HepG2 (cell line): ENCODE measurements at regions not wholly inside any gene's neighbourhood (a gene's known extent, or its start where the extent isn't known, plus 50 kb on each side); places are given as distances from the start of the nearest gene placed in this dataset.

Experiments
- ATAC-seq: fragments of 200-7000 bp; cut with Tn5 transposase; 3 replicates; pipeline ENCODE4 v1.9.1; 2020; ENCODE audit warnings: mild to moderate bottlenecking, moderate library complexity
- BruUV-seq: library from RNA; stranded (reverse); fragments of 400-500 nt; replicated peaks from 2 replicates; lab custom pipeline; 2021; lab: Mats Ljungman, UMichigan
- CTCF ChIA-PET: fragments of 300-600 bp; formaldehyde crosslinking; extraction: SDS; loops from one replicate; lab custom pipeline; 2021; ENCODE audit warnings: low total read pairs, inconsistent platforms, low intra/inter-chr PET ratio; lab: Yijun Ruan, JAX
- POLR2A ChIA-PET: fragments of 350-600 bp; sonication (Branson Sonifier 250); formaldehyde crosslinking; loops from one replicate; lab custom pipeline; 2020; ENCODE audit warnings: antibody characterized with exemption, inconsistent platforms; lab: Yijun Ruan, JAX
- DNase-seq: peaks from one replicate; pipeline ENCODE4 v3.0.0-alpha.2; 2015; ENCODE audit warnings: low spot score
- FAIRE-seq: peaks from 3 replicates; lab custom pipeline; 2011; peaks lifted over from hg19 to GRCh38; lab: Jason Lieb, UNC
- H2AFZ ChIP-seq: one replicate; pipeline ENCODE4 v1.6.1; 2011; ENCODE audit warnings: low read length, inconsistent platforms
- H3K27ac ChIP-seq: fragments of 300-600 bp; 3 replicates; pipeline ENCODE4 v1.8.0; 2011; ENCODE audit warnings: mixed run types, mild to moderate bottlenecking, mixed read lengths, low read length, inconsistent platforms; ENCODE audit not compliant: insufficient read depth; ENCODE audit errors: extremely low read length
- H3K27me3 ChIP-seq, 2 experiments: fragments of 200-600 bp in 1 of 2; 2 replicates in 1 of 2; 3 replicates in 1 of 2; pipeline versions ENCODE4 v1.6.0 to v1.8.0; 2011; ENCODE audit warnings: low read length in 2 of 2, mild to moderate bottlenecking in 2 of 2, moderate library complexity in 2 of 2, inconsistent platforms in 1 of 2; ENCODE audit not compliant: insufficient read depth in 2 of 2, control insufficient read depth in 1 of 2
- H3K36me3 ChIP-seq, 2 experiments: fragments of 200-600 bp in 1 of 2; replicated peaks in 1 of 2; 2 replicates in 1 of 2; 3 replicates in 1 of 2; pipeline versions ENCODE4 v1.5.1 to v1.8.0; 2011; ENCODE audit warnings: low read length in 2 of 2, inconsistent platforms in 1 of 2; ENCODE audit not compliant: insufficient read depth in 2 of 2, control insufficient read depth in 1 of 2
- H3K4me1 ChIP-seq: 2 replicates; pipeline ENCODE4 v1.5.1; 2012; ENCODE audit warnings: low read length, inconsistent platforms; ENCODE audit not compliant: insufficient read depth
- H3K4me2 ChIP-seq: 2 replicates; pipeline ENCODE4 v1.6.0; 2011; ENCODE audit warnings: low read depth, low read length, inconsistent platforms
- H3K4me3 ChIP-seq, 3 experiments: fragments of 200-600 bp in 1 of 3; sonication (generic), shearing (Covaris generic) in 1 of 3; replicated peaks in 1 of 3; 2 replicates each; pipeline ENCODE4 v1.5.1; 2011 to 2016; ENCODE audit warnings: low read length in 3 of 3, inconsistent platforms in 2 of 3, low read depth in 2 of 3, mild to moderate bottlenecking in 2 of 3, control low read depth in 1 of 3, mixed read lengths in 1 of 3; ENCODE audit not compliant: insufficient read depth in 1 of 3
- H3K79me2 ChIP-seq: one replicate; pipeline ENCODE4 v1.6.1; 2011; ENCODE audit warnings: low read length, inconsistent platforms; ENCODE audit not compliant: insufficient read depth
- H3K9ac ChIP-seq: 2 replicates; pipeline ENCODE4 v1.6.0; 2011; ENCODE audit warnings: mild to moderate bottlenecking, low read depth, low read length, inconsistent platforms; ENCODE audit not compliant: insufficient read depth
- H3K9me3 ChIP-seq: 2 replicates; pipeline ENCODE4 v1.5.1; 2012; ENCODE audit warnings: mild to moderate bottlenecking, low read length
- H4K20me1 ChIP-seq: 2 replicates; pipeline ENCODE4 v1.6.0; 2011; ENCODE audit warnings: inconsistent platforms, mild to moderate bottlenecking, low read length, moderate library complexity; ENCODE audit not compliant: insufficient read depth
- CHD4 ChIP-seq: fragments of 200-600 bp; sonication (generic); IDR thresholded peaks from 2 replicates; pipeline ENCODE4 v1.7.0; 2017; ENCODE audit warnings: mild to moderate bottlenecking, low read length, borderline replicate concordance
- HOXA9 ChIP-seq: sonication (generic); formaldehyde crosslinking; IDR thresholded peaks from 2 replicates; pipeline ENCODE4 v1.8.1; 2022; ENCODE audit warnings: missing genetic modification reagents, mild to moderate bottlenecking, moderate library complexity, borderline replicate concordance
- NAIF1 ChIP-seq: sonication (generic); formaldehyde crosslinking; IDR thresholded peaks from 2 replicates; pipeline ENCODE4 v1.5.0; 2020; ENCODE audit warnings: mild to moderate bottlenecking, missing genetic modification reagents, borderline replicate concordance
- SRY ChIP-seq: sonication (generic); formaldehyde crosslinking; IDR thresholded peaks from 2 replicates; pipeline ENCODE4 v1.8.0; 2022; ENCODE audit warnings: mild to moderate bottlenecking, missing genetic modification reagents
- TAF15 ChIP-seq: fragments of 200-400 bp; formaldehyde crosslinking; IDR thresholded peaks from one replicate; pipeline ENCODE4 v1.6.1; 2018; ENCODE audit warnings: mild to moderate bottlenecking, low read depth, low read length; ENCODE audit not compliant: poor library complexity, severe bottlenecking
- U2AF1 ChIP-seq: fragments of 200-400 bp; formaldehyde crosslinking; optimal IDR thresholded peaks from 2 replicates; pipeline ENCODE3; 2017; ENCODE audit warnings: mild to moderate bottlenecking, low read depth, low read length
- U2AF2 ChIP-seq: fragments of 200-400 bp; formaldehyde crosslinking; IDR thresholded peaks from 2 replicates; pipeline ENCODE4 v1.6.1; 2017; ENCODE audit warnings: low read depth, mild to moderate bottlenecking, low read length
- ZNF12 ChIP-seq: sonication (generic); formaldehyde crosslinking; IDR thresholded peaks from 2 replicates; pipeline ENCODE4 v1.5.0; 2020; ENCODE audit warnings: missing genetic modification reagents
- ZNF296 ChIP-seq: sonication (generic); formaldehyde crosslinking; conservative IDR thresholded peaks from 2 replicates; pipeline ENCODE4 v1.5.0; 2020; ENCODE audit warnings: mild to moderate bottlenecking, missing genetic modification reagents
- ZNF335 ChIP-seq: sonication (generic); formaldehyde crosslinking; IDR thresholded peaks from 2 replicates; pipeline ENCODE4 v1.4.0; 2020; ENCODE audit warnings: missing genetic modification reagents
- ZNF33B ChIP-seq: sonication (generic); formaldehyde crosslinking; IDR thresholded peaks from 2 replicates; pipeline ENCODE4 v1.5.1; 2020; ENCODE audit warnings: mild to moderate bottlenecking, missing genetic modification reagents
- ZNF547 ChIP-seq: sonication (generic); formaldehyde crosslinking; IDR thresholded peaks from 2 replicates; pipeline ENCODE4 v1.5.1; 2020; ENCODE audit warnings: mild to moderate bottlenecking, missing genetic modification reagents
- ZNF550 ChIP-seq: sonication (generic); formaldehyde crosslinking; IDR thresholded peaks from 2 replicates; pipeline ENCODE4 v1.4.0; 2020; ENCODE audit warnings: mild to moderate bottlenecking, missing genetic modification reagents, borderline replicate concordance
- ZNF556 ChIP-seq: sonication (generic); formaldehyde crosslinking; IDR thresholded peaks from 2 replicates; pipeline ENCODE4 v1.4.0; 2020; ENCODE audit warnings: mild to moderate bottlenecking, missing genetic modification reagents, borderline replicate concordance
- ZNF790 ChIP-seq: sonication (generic); formaldehyde crosslinking; IDR thresholded peaks from 2 replicates; pipeline ENCODE4 v1.8.0; 2022; ENCODE audit warnings: missing genetic modification reagents, mild to moderate bottlenecking, borderline replicate concordance
- WGBS: methylation state at CpG from one replicate; pipeline ENCODE4 v1.1.6; 2017; ENCODE audit warnings: low lambda C conversion rate; 5-methylcytosine and 5-hydroxymethylcytosine counted together
- in situ Hi-C: cut with HindIII; loops from 2 replicates; pipeline ENCODE4 v1.10.0; 2017; ENCODE audit warnings: low pct_unique_long_range_greater_than_20kb; ENCODE audit not compliant: extremely low pct_ligation_motif_present
- intact Hi-C: fragments of 100-400 bp; cut with micrococcal nuclease; formaldehyde crosslinking; loops from one replicate; pipeline ENCODE4 v1.10.0; 2022; ENCODE audit not compliant: unreplicated experiment
- TF ChIP-seq, protein P1 (sequence below): sonication (generic); formaldehyde crosslinking; IDR thresholded peaks from 2 replicates; pipeline ENCODE4 v1.8.1; 2023; ENCODE audit warnings: mild to moderate bottlenecking, missing genetic modification reagents, borderline replicate concordance
- TF ChIP-seq, protein P2 (sequence below): sonication (generic); formaldehyde crosslinking; IDR thresholded peaks from 2 replicates; pipeline ENCODE4 v1.5.0; 2020; ENCODE audit warnings: missing genetic modification reagents
- TF ChIP-seq, protein P3 (sequence below): sonication (generic); formaldehyde crosslinking; IDR thresholded peaks from 2 replicates; pipeline ENCODE4 v1.5.0; 2020; ENCODE audit warnings: missing genetic modification reagents

DNA sequence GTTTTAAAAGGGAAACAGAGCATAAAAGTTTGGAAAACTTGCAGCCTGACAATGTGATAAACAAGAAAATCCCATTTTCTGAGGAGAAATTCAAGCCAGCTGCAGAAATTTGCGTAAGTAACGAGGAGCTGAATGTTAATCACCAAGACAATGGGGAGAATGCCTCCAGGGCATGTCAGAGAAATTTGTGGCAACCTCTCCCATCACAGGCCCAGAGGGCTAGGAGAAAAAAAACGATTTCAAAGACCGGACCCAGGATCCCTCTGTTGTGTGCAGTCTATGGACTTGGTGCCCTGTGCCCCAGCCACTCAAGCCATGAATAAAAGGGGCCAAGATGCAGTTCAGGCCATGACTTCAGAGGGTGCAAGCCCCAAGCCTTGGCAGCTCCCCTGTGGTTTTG lies 355.4 kb upstream of the NDST3 start:
- no peak for TF ChIP-seq ZNF547 (CRISPR knock-in tag)
- TF ChIP-seq ZNF556 (CRISPR knock-in tag) = no peak
- TF ChIP-seq ZNF12 (CRISPR knock-in tag) = no peak
- no peak for TF ChIP-seq U2AF2
- TF ChIP-seq, protein P1, sequence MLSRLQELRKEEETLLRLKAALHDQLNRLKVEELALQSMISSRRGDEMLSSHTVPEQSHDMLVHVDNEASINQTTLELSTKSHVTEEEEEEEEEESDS (CRISPR knock-in tag) = no peak
- H3K4me3 ChIP-seq = no peak overlapping the region
- H3K36me3 ChIP-seq = no peaks in the 10 kb centered on the region
- H2AFZ ChIP-seq = no peak overlapping the region
- H3K27me3 ChIP-seq = no peaks in the 10 kb centered on the region
- no TSS peak for BruUV-seq
- H3K4me1 ChIP-seq = no peaks in the 10 kb centered on the region
- H4K20me1 ChIP-seq = no peaks in the 10 kb centered on the region
- CTCF ChIA-PET = no interaction called here
- H3K9ac ChIP-seq = no peak overlapping the region
- in situ Hi-C loops = no loop called here
- no peak overlapping the region for H3K4me2 ChIP-seq
- POLR2A ChIA-PET = no interaction called here
- no peaks in the 10 kb centered on the region; the same call in 1 of the 2 replicates for H3K9me3 ChIP-seq
- no peak for ATAC-seq
- intact Hi-C loops = no loop called here
- no peak for FAIRE-seq
- 3% methylated on average over 4 of the region's 4 CpGs for WGBS
- H3K27ac ChIP-seq = no peak overlapping the region
- H3K79me2 ChIP-seq = no peaks in the 10 kb centered on the region
- no peak for DNase-seq

DNA sequence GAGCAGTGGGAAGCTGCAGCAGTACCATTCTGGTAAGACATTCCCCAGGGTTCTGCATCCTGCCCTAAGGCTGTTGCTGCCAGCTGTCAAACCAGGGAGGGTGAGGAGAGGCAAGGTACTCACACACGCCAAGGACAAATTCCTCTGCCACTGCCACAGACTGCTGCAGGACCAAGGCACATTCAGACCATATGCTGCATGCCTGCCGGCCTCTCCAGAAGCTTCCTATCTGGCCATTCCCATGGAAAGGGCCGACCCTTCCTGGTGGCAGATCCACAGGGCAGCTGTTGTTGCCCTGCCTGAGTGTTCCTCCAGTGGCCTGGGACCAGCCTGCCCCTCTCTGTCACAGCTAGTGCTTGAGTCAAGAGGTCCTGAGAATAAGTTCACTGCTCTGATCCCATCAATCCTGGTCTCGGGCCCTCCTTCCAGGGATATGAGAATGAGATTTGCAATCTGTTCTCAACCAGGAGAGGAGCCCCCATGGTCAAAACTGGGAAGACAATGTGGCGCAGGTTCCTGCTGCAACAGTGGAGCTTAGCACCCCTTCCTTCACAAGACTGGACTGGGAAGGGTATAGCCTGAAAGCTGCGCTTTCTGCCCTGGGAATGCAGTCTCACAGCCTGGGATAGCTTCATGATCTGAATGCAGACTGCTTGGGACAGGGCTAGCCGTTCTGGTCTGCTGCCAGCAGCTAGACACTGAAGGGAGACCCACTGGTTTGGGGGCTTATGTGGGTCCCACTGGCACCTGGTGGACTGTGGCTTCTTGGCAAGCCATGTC lies 342.5 kb upstream of the NDST3 start:
- Histone ChIP-seq H2AFZ (no peak overlapping the region), H3K4me3 (no peak overlapping the region), H3K9ac (no peak overlapping the region), H3K4me1 (no peaks in the 10 kb centered on the region), H3K9me3 (no peaks in the 10 kb centered on the region), H3K27me3 (no peaks in the 10 kb centered on the region), H3K36me3 (no peaks in the 10 kb centered on the region), H4K20me1 (no peaks in the 10 kb centered on the region), H3K4me2 (no peak overlapping the region), H3K27ac (no peak overlapping the region), H3K79me2 (no peaks in the 10 kb centered on the region)
- no peak for ATAC-seq
- intact Hi-C loops = no loop called here
- WGBS = no CpG with 5 or more reads among the region's 7 CpGs
- ChIA-PET POLR2A (no interaction called here), CTCF (no interaction called here)
- no peak for DNase-seq
- no TSS peak for BruUV-seq
- in situ Hi-C loops = no loop called here
- no peak for FAIRE-seq
- TF ChIP-seq, protein P2, sequence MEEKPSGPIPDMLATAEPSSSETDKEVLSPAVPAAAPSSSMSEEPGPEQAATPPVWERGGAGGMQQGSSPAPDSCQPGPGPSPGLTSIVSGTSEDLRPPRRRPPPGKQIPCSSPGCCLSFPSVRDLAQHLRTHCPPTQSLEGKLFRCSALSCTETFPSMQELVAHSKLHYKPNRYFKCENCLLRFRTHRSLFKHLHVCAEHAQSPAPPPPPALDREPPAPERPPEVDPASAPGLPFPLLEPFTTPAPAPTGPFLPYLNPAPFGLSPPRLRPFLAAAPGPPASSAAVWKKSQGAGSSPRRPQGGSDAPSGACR (CRISPR knock-in tag) = no peak
- TF ChIP-seq U2AF1 (no peak), HOXA9 (CRISPR knock-in tag) (no peak), NAIF1 (CRISPR knock-in tag) (no peak), ZNF296 (no peak), ZNF33B (no peak), ZNF335 (CRISPR knock-in tag) (no peak), TAF15 (no peak), CHD4 (no peak), ZNF790 (no peak), SRY (CRISPR knock-in tag) (no peak), ZNF550 (CRISPR knock-in tag) (no peak)
- TF ChIP-seq, protein P3, sequence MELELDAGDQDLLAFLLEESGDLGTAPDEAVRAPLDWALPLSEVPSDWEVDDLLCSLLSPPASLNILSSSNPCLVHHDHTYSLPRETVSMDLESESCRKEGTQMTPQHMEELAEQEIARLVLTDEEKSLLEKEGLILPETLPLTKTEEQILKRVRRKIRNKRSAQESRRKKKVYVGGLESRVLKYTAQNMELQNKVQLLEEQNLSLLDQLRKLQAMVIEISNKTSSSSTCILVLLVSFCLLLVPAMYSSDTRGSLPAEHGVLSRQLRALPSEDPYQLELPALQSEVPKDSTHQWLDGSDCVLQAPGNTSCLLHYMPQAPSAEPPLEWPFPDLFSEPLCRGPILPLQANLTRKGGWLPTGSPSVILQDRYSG = no peak
